ENCODE measurements at regions not wholly inside any gene's neighbourhood (a gene's known extent, or its start where the extent isn't known, plus 50 kb on each side); places are given as distances from the start of the nearest gene placed in this dataset.

DNA sequence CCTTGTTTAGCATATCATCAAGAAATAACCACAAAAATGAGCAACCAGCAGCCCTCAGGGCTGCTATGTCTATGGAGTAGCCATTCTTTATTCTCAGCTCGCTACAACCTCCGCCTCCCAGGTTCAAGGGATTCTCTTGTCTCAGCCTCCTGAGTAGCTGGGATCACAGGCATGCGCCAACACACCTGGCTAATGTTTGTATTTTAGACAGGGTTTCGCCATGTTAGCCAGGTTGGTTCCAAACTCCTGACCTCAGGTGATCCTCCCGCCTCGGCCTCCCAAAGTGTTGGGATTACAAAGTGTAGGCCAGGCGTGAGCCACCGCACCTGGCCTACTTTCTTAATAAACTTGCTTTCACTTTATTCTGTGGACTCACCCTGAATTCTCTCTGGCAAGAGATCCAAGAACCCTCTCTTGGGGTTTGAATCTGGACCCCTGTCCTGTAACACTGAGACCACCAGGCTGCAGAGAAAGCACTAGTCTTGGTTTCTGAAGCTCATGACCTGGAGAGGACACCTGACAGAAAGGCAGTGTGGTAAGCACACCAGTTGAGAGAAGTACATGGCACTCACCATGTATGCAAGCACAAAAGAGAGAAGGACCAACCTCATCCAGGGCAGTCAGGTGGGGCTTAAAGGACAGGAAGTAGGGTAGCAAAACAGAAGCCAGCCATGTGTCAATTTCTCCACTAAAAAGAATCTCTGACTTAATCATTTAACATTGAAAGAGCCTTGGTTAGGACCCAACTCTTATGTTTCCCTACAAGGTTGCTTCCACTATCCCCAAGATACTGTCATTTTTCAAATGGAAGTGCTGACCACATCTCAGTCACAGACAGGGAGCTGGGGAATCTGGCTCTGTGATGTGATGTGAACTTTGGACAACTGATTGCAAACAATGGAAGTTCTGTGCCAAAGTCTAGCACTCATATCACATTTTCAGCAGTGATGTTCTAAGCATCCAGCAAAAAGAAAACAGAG lies 97.4 kb upstream of the DST start (continued):
- TF ChIP-seq ZNF737 (CRISPR knock-in tag; IDR thresholded peaks at IDR 0.05; ENCODE audit: borderline replicate concordance) (no peak), HNRNPUL1 (IDR thresholded peaks at IDR 0.05; ENCODE audit: low read depth, low read length) (no peak), ELF4 (CRISPR knock-in tag; IDR thresholded peaks at IDR 0.05; ENCODE audit: borderline replicate concordance) (no peak), TARDBP (CRISPR knock-in tag; IDR thresholded peaks at IDR 0.05) (peak; percentile 64; the same call in 1 of the 2 replicates), CHD2 (IDR thresholded peaks at IDR 0.05; ENCODE audit: low read depth, low read length) (no peak), RBM22 (optimal IDR thresholded peaks at IDR 0.05; ENCODE audit: low read length) (no peak), ZEB1 (IDR thresholded peaks at IDR 0.05; ENCODE audit: insufficient replicate concordance, low read depth) (no peak), ZNF546 (CRISPR knock-in tag; conservative IDR thresholded peaks at IDR 0.05) (no peak), DNMT1 (CRISPR knock-in tag; IDR thresholded peaks at IDR 0.05) (no peak), ZNF839 (CRISPR knock-in tag; IDR thresholded peaks at IDR 0.05; ENCODE audit: borderline replicate concordance) (no peak), ASH2L (IDR thresholded peaks at IDR 0.05; ENCODE audit: insufficient read length, low read depth, low read length) (peak; percentile 80), REL (CRISPR knock-in tag; conservative IDR thresholded peaks at IDR 0.05) (no peak), ZNF619 (CRISPR knock-in tag; IDR thresholded peaks at IDR 0.05) (no peak), ZSCAN31 (CRISPR knock-in tag; IDR thresholded peaks at IDR 0.05; ENCODE audit: low read depth) (no peak), ZNF180 (CRISPR knock-in tag; IDR thresholded peaks at IDR 0.05; ENCODE audit: borderline replicate concordance, low read depth) (no peak), NPAS2 (CRISPR knock-in tag; IDR thresholded peaks at IDR 0.05; ENCODE audit: borderline replicate concordance) (no peak), ZSCAN29 (CRISPR knock-in tag; conservative IDR thresholded peaks at IDR 0.05) (no peak), ZFP90 (CRISPR knock-in tag; IDR thresholded peaks at IDR 0.05; ENCODE audit: borderline replicate concordance) (no peak), SP5 (CRISPR knock-in tag; IDR thresholded peaks at IDR 0.05; ENCODE audit: borderline replicate concordance, low read depth) (no peak), ZBTB3 (CRISPR knock-in tag; IDR thresholded peaks at IDR 0.05; ENCODE audit: borderline replicate concordance, low read depth) (no peak), ZNF20 (CRISPR knock-in tag; IDR thresholded peaks at IDR 0.05) (no peak), ZNF792 (CRISPR knock-in tag; IDR thresholded peaks at IDR 0.05) (peak; percentile 48; the same call in 1 of the 2 replicates), ZNF776 (CRISPR knock-in tag; IDR thresholded peaks at IDR 0.05) (no peak)
- TF ChIP-seq, protein P1, sequence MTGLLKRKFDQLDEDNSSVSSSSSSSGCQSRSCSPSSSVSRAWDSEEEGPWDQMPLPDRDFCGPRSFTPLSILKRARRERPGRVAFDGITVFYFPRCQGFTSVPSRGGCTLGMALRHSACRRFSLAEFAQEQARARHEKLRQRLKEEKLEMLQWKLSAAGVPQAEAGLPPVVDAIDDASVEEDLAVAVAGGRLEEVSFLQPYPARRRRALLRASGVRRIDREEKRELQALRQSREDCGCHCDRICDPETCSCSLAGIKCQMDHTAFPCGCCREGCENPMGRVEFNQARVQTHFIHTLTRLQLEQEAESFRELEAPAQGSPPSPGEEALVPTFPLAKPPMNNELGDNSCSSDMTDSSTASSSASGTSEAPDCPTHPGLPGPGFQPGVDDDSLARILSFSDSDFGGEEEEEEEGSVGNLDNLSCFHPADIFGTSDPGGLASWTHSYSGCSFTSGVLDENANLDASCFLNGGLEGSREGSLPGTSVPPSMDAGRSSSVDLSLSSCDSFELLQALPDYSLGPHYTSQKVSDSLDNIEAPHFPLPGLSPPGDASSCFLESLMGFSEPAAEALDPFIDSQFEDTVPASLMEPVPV (CRISPR knock-in tag; IDR thresholded peaks at IDR 0.05): no peak
- TF ChIP-seq, protein P2, sequence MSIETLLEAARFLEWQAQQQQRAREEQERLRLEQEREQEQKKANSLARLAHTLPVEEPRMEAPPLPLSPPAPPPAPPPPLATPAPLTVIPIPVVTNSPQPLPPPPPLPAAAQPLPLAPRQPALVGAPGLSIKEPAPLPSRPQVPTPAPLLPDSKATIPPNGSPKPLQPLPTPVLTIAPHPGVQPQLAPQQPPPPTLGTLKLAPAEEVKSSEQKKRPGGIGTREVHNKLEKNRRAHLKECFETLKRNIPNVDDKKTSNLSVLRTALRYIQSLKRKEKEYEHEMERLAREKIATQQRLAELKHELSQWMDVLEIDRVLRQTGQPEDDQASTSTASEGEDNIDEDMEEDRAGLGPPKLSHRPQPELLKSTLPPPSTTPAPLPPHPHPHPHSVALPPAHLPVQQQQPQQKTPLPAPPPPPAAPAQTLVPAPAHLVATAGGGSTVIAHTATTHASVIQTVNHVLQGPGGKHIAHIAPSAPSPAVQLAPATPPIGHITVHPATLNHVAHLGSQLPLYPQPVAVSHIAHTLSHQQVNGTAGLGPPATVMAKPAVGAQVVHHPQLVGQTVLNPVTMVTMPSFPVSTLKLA (IDR thresholded peaks at IDR 0.05): no peak
- TF ChIP-seq, protein P3, sequence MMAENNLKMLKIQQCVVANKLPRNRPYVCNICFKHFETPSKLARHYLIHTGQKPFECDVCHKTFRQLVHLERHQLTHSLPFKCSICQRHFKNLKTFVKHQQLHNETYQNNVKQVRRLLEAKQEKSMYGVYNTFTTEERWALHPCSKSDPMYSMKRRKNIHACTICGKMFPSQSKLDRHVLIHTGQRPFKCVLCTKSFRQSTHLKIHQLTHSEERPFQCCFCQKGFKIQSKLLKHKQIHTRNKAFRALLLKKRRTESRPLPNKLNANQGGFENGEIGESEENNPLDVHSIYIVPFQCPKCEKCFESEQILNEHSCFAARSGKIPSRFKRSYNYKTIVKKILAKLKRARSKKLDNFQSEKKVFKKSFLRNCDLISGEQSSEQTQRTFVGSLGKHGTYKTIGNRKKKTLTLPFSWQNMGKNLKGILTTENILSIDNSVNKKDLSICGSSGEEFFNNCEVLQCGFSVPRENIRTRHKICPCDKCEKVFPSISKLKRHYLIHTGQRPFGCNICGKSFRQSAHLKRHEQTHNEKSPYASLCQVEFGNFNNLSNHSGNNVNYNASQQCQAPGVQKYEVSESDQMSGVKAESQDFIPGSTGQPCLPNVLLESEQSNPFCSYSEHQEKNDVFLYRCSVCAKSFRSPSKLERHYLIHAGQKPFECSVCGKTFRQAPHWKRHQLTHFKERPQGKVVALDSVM (CRISPR knock-in tag; IDR thresholded peaks at IDR 0.05): peak; percentile 53

Measured in HepG2 (cell line).